ENCODE measurements at regions not wholly inside any gene's neighbourhood (a gene's known extent, or its start where the extent isn't known, plus 50 kb on each side); places are given as distances from the start of the nearest gene placed in this dataset.
A peak's percentile ranks its signal among the peaks of the same experiment; 100 is the strongest.

- H3F3A ChIP-seq (replicated peaks; ENCODE audit: low read depth) = no peaks in the 10 kb centered on the region
- Mint-ChIP-seq H3K36me3 (ENCODE audit: low read depth) (no peaks in the 10 kb centered on the region; the same call in 2 of the 3 replicates), H3K4me1 (peaks cover 17% of the 10 kb centered on the region), H3K27me3 (ENCODE audit: insufficient read depth, low read depth, poor library complexity) (peaks cover 30% of the 10 kb centered on the region), H3K27ac (no peak overlapping the region), H3K4me3 (peak overlapping the region; percentile 40), H3K9me3 (no peaks in the 10 kb centered on the region)
- H3K79me2 ChIP-seq (replicated peaks; ENCODE audit: insufficient read depth) = no peaks in the 10 kb centered on the region
- no peak for TF ChIP-seq STAT1 (IDR thresholded peaks at IDR 0.05; ENCODE audit: unreplicated experiment)
- TF ChIP-seq CTCF (conservative IDR thresholded peaks at IDR 0.05; ENCODE audit: low read depth in 2 of 2) = peak; percentile 81 to 92
- no peaks in the 10 kb centered on the region for H3K9me2 ChIP-seq (ENCODE audit: insufficient read depth)
- H3K4me2 ChIP-seq = 0 out of 2 replicates have a peak overlapping the region, but pooled peaks have one; percentile 61
- peaks cover 52% of the 10 kb centered on the region for H3K27me3 ChIP-seq (ENCODE audit: insufficient read depth)
- peak overlapping the region; percentile 92 for H2AFZ ChIP-seq
- H3K4me3 ChIP-seq = no peak overlapping the region
- no peak overlapping the region for H3K27ac ChIP-seq (ENCODE audit: low read depth)
- no peaks in the 10 kb centered on the region for H4K20me1 ChIP-seq (replicated peaks; ENCODE audit: insufficient read depth)
- H3K4me1 ChIP-seq (ENCODE audit: insufficient read depth) = peaks cover 12% of the 10 kb centered on the region
- DNase-seq (ENCODE audit: low spot score) = peak; percentile 87
- no peaks in the 10 kb centered on the region for H3K36me3 ChIP-seq (ENCODE audit: insufficient read depth)
- ATAC-seq = peak; percentile 89
These were observed 56.0 kb upstream of the BTRC start for GRCh38 chr10:101297901-101298486.

- Mint-ChIP-seq H3K27ac (no peak overlapping the region), H3K4me1 (peaks cover 12% of the 10 kb centered on the region), H3K9me3 (no peaks in the 10 kb centered on the region), H3K36me3 (ENCODE audit: low read depth) (no peaks in the 10 kb centered on the region; the same call in 2 of the 3 replicates), H3K27me3 (ENCODE audit: insufficient read depth, low read depth, poor library complexity) (peaks cover 23% of the 10 kb centered on the region), H3K4me3 (no peak overlapping the region)
- Histone ChIP-seq H3K27me3 (ENCODE audit: insufficient read depth) (peaks cover 39% of the 10 kb centered on the region), H3K27ac (ENCODE audit: low read depth) (no peak overlapping the region), H4K20me1 (replicated peaks; ENCODE audit: insufficient read depth) (no peaks in the 10 kb centered on the region), H3K9me2 (ENCODE audit: insufficient read depth) (no peaks in the 10 kb centered on the region), H2AFZ (no peak overlapping the region), H3K4me3 (no peak overlapping the region), H3K4me2 (no peak overlapping the region), H3K4me1 (ENCODE audit: insufficient read depth) (peaks cover 4% of the 10 kb centered on the region; the same call in 1 of the 2 replicates), H3K36me3 (ENCODE audit: insufficient read depth) (no peaks in the 10 kb centered on the region), H3F3A (replicated peaks; ENCODE audit: low read depth) (no peaks in the 10 kb centered on the region), H3K79me2 (replicated peaks; ENCODE audit: insufficient read depth) (no peaks in the 10 kb centered on the region)
- TF ChIP-seq ZNF114 (CRISPR knock-in tag; IDR thresholded peaks at IDR 0.05) (no peak), JUNB (IDR thresholded peaks at IDR 0.05; ENCODE audit: unreplicated experiment) (no peak), ZNF331 (CRISPR knock-in tag; IDR thresholded peaks at IDR 0.05; ENCODE audit: low read depth) (no peak)
- ATAC-seq (no peak), DNase-seq (ENCODE audit: low spot score) (no peak)
These were observed 54.8 kb upstream of the BTRC start for GRCh38 chr10:101299211-101299610.

GRCh38 chr10:101301111-101301731 is 52.7 kb upstream of the BTRC start:
- H3K9me2 ChIP-seq (ENCODE audit: insufficient read depth) = no peaks in the 10 kb centered on the region
- no peak overlapping the region for H3K4me2 ChIP-seq
- H3F3A ChIP-seq (replicated peaks; ENCODE audit: low read depth) = no peaks in the 10 kb centered on the region
- no peaks in the 10 kb centered on the region for H3K36me3 Mint-ChIP-seq (ENCODE audit: low read depth)
- ATAC-seq = peak; percentile 83
- H3K4me1 Mint-ChIP-seq = peaks cover 5% of the 10 kb centered on the region
- peak; percentile 73 for DNase-seq (ENCODE audit: low spot score)
- no peak overlapping the region for H2AFZ ChIP-seq
- H3K27me3 Mint-ChIP-seq (ENCODE audit: insufficient read depth, low read depth, poor library complexity) = peaks cover 18% of the 10 kb centered on the region
- peaks cover 4% of the 10 kb centered on the region; the same call in 1 of the 2 replicates for H3K4me1 ChIP-seq (ENCODE audit: insufficient read depth)
- peaks cover 19% of the 10 kb centered on the region for H3K27me3 ChIP-seq (ENCODE audit: insufficient read depth)
- no peaks in the 10 kb centered on the region for H4K20me1 ChIP-seq (replicated peaks; ENCODE audit: insufficient read depth)
- no peak overlapping the region for H3K27ac ChIP-seq (ENCODE audit: low read depth)
- no peak overlapping the region for H3K4me3 ChIP-seq
- H3K27ac Mint-ChIP-seq = no peak overlapping the region
- H3K79me2 ChIP-seq (replicated peaks; ENCODE audit: insufficient read depth) = no peaks in the 10 kb centered on the region
- H3K9me3 Mint-ChIP-seq = no peaks in the 10 kb centered on the region
- H3K36me3 ChIP-seq (ENCODE audit: insufficient read depth) = no peaks in the 10 kb centered on the region
- no peak overlapping the region for H3K4me3 Mint-ChIP-seq
- TF ChIP-seq ZNF462 (CRISPR knock-in tag; IDR thresholded peaks at IDR 0.05) = 0 out of 2 replicates have a peak, but pooled peaks have one; percentile 43
- TF ChIP-seq ZNF114 (CRISPR knock-in tag; IDR thresholded peaks at IDR 0.05) = no peak
- no peak for TF ChIP-seq NANOG (IDR thresholded peaks at IDR 0.05; ENCODE audit: borderline replicate concordance)

Measured in GM23338 (cell line).